Fibroblast of lung (primary cell): ENCODE measurements at regions not wholly inside any gene's neighbourhood (a gene's known extent, or its start where the extent isn't known, plus 50 kb on each side); places are given as distances from the start of the nearest gene placed in this dataset.

Experiments used
- EZH2 ChIP-seq: IDR thresholded peaks from 2 replicates; pipeline ENCODE4 v1.5.1; 2012; ENCODE audit warnings: low read length, control low read depth, mild to moderate bottlenecking; ENCODE audit errors: missing control alignments
- TF ChIP-seq, protein P1 (sequence below), 2 donors: IDR thresholded peaks in 1 of 2; conservative IDR thresholded peaks in 1 of 2; 1 replicate in 1 of 2; 2 replicates in 1 of 2; pipeline ENCODE4 v1.5.1; 2011 to 2012; ENCODE audit warnings: low read length in 2 of 2, control low read depth in 1 of 2, inconsistent platforms in 1 of 2, low read depth in 1 of 2, mild to moderate bottlenecking in 1 of 2

DNA sequence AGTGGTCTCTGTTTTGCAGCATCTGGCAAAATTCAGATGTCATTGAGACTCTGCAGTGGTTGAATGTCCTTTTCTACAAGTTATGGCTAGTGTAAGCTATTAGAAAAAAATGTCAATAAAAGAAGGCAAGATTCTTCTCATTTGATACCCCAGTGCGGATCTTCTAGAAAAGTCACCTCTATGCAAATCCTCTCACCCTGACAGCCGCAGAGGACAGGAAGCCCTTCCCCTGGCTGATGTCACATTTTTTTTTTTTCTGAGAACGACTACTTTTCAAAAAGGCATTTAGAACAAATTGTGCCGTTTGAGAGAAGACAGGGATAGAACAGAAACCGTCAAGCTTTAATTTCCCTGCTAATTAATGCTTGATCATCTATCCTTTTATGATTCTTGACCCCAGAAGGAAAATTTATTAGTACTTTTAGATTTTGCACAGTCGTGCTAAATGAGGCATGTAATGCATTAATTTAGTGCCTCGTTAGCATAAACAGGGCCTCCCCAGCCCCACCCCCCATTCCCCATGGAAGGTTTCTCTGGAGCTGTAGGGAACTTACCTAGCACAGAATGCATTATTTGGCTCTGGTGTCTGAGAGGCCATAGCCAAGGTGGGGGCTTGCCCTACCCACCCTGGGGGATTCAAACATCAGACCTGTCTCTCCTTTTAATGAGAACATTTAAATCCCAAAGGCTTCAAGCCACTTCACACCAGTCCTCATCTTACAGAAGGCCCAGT, 183.8 kb downstream of the OPA1 start:
- TF ChIP-seq, protein P1, sequence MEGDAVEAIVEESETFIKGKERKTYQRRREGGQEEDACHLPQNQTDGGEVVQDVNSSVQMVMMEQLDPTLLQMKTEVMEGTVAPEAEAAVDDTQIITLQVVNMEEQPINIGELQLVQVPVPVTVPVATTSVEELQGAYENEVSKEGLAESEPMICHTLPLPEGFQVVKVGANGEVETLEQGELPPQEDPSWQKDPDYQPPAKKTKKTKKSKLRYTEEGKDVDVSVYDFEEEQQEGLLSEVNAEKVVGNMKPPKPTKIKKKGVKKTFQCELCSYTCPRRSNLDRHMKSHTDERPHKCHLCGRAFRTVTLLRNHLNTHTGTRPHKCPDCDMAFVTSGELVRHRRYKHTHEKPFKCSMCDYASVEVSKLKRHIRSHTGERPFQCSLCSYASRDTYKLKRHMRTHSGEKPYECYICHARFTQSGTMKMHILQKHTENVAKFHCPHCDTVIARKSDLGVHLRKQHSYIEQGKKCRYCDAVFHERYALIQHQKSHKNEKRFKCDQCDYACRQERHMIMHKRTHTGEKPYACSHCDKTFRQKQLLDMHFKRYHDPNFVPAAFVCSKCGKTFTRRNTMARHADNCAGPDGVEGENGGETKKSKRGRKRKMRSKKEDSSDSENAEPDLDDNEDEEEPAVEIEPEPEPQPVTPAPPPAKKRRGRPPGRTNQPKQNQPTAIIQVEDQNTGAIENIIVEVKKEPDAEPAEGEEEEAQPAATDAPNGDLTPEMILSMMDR (conservative IDR thresholded peaks at IDR 0.05 in 1 of 2, IDR thresholded peaks at IDR 0.05 in 1 of 2; ENCODE audit: low read depth in 1 of 2, low read length in 2 of 2): no peak
- TF ChIP-seq EZH2: no peak
